ENCODE measurements at regions not wholly inside any gene's neighbourhood (a gene's known extent, or its start where the extent isn't known, plus 50 kb on each side); places are given as distances from the start of the nearest gene placed in this dataset.

DNA sequence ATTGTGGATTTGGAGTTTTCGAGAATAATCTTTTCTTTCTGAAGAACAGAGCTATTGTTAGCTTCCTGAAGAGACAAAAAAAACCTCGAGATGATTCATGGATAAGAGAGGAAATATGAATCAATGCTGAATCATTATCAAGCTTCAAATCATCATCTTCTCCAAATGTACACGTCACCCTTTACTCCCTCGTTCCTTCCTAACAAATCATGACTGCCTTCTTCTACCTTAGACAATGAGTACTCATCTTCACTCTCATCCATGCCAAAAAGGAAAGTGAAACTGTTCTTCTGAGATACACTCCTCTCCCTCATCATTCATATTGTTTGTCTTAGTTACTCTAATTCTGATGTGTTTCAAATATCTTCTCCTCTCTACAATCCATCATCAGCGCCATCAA is 1115.8 kb upstream of the ATXN7L3B start:
- no peaks in the 10 kb centered on the region for H3K36me3 ChIP-seq (ENCODE audit: control insufficient read depth, low read length)
- H3K9me3 ChIP-seq (ENCODE audit: control insufficient read depth, insufficient read depth, low read length) = peaks cover 4% of the 10 kb centered on the region; the same call in 1 of the 2 replicates
- no peaks in the 10 kb centered on the region for H3F3A ChIP-seq (ENCODE audit: control insufficient read depth, insufficient read depth)
- no peak overlapping the region for H3K4me3 ChIP-seq (ENCODE audit: low read length)
- TF ChIP-seq EZH2phosphoT487 (IDR thresholded peaks at IDR 0.05; ENCODE audit: borderline replicate concordance, low read length) = no peak
- TF ChIP-seq, protein P1, sequence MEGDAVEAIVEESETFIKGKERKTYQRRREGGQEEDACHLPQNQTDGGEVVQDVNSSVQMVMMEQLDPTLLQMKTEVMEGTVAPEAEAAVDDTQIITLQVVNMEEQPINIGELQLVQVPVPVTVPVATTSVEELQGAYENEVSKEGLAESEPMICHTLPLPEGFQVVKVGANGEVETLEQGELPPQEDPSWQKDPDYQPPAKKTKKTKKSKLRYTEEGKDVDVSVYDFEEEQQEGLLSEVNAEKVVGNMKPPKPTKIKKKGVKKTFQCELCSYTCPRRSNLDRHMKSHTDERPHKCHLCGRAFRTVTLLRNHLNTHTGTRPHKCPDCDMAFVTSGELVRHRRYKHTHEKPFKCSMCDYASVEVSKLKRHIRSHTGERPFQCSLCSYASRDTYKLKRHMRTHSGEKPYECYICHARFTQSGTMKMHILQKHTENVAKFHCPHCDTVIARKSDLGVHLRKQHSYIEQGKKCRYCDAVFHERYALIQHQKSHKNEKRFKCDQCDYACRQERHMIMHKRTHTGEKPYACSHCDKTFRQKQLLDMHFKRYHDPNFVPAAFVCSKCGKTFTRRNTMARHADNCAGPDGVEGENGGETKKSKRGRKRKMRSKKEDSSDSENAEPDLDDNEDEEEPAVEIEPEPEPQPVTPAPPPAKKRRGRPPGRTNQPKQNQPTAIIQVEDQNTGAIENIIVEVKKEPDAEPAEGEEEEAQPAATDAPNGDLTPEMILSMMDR (IDR thresholded peaks at IDR 0.05; ENCODE audit: low read depth, low read length, poor library complexity, severe bottlenecking) = no peak
- no peak overlapping the region for H3K4me2 ChIP-seq (ENCODE audit: low read length)
- no peaks in the 10 kb centered on the region for H3K4me1 ChIP-seq (ENCODE audit: control insufficient read depth, low read length)
- no peaks in the 10 kb centered on the region for H3K9me2 ChIP-seq (replicated peaks; ENCODE audit: control insufficient read depth, low read length)
- H3K27ac ChIP-seq (ENCODE audit: low read depth, low read length) = no peak overlapping the region
- no peaks in the 10 kb centered on the region for H3K27me3 ChIP-seq (ENCODE audit: control insufficient read depth, low read length)
- no peaks in the 10 kb centered on the region for H4K20me1 ChIP-seq (ENCODE audit: control insufficient read depth, insufficient read depth, low read depth, low read length)
- no peaks in the 10 kb centered on the region for H3K79me2 ChIP-seq (ENCODE audit: control insufficient read depth, low read length)

- H3K79me2 ChIP-seq (ENCODE audit: control insufficient read depth, low read length) = no peaks in the 10 kb centered on the region
- no peak overlapping the region for H3K4me2 ChIP-seq (ENCODE audit: low read length)
- H4K20me1 ChIP-seq (ENCODE audit: control insufficient read depth, insufficient read depth, low read depth, low read length) = no peaks in the 10 kb centered on the region
- H3K36me3 ChIP-seq (ENCODE audit: control insufficient read depth, low read length) = no peaks in the 10 kb centered on the region
- TF ChIP-seq, protein P1 (IDR thresholded peaks at IDR 0.05; ENCODE audit: low read depth, low read length, poor library complexity, severe bottlenecking) = no peak
- no peak for TF ChIP-seq EZH2phosphoT487 (IDR thresholded peaks at IDR 0.05; ENCODE audit: borderline replicate concordance, low read length)
- no peaks in the 10 kb centered on the region for H3F3A ChIP-seq (ENCODE audit: control insufficient read depth, insufficient read depth)
- no peak overlapping the region for H3K4me3 ChIP-seq (ENCODE audit: low read length)
- no peaks in the 10 kb centered on the region for H3K9me2 ChIP-seq (replicated peaks; ENCODE audit: control insufficient read depth, low read length)
- peaks cover 4% of the 10 kb centered on the region; the same call in 1 of the 2 replicates for H3K9me3 ChIP-seq (ENCODE audit: control insufficient read depth, insufficient read depth, low read length)
- no peaks in the 10 kb centered on the region for H3K27me3 ChIP-seq (ENCODE audit: control insufficient read depth, low read length)
- no peak overlapping the region for H3K27ac ChIP-seq (ENCODE audit: low read depth, low read length)
- H3K4me1 ChIP-seq (ENCODE audit: control insufficient read depth, low read length) = no peaks in the 10 kb centered on the region
Observed at GRCh38 chr12:73424484-73424883, 1113.2 kb upstream of the ATXN7L3B start.

DNA sequence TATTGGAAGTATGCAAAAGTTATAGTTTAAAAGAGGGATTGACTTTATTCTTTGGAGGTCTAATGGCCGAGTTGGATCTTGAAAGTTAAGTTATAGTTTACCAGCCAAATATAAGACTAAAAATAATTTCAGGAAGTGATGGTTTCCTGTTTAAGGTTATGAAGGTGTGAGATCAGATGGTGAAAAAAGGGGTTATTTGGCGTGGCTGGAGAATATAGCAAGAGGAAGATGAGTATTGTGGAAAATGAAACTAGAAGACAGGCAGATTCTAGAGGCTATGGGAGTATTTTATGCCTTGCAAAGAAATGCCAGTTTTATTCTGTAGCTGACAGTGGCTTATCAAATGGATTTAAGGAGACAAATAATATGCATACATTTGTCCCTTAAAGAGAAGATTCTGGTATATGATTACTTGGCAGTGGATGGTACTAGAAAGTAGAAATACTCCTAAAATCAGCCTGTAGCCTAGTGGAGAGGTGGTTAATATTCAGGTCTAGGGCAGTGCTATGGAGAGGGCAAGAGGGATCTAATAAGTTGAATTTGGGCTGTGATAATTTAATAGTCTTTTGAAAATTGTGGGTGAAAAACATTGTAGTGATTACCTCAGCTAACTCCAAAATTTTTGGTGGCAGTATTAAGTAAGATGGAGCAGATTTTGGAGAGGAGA is 1091.8 kb upstream of the ATXN7L3B start:
- Histone ChIP-seq H3K9me2 (replicated peaks; ENCODE audit: control insufficient read depth, low read length) (no peaks in the 10 kb centered on the region), H3K4me2 (ENCODE audit: low read length) (no peak overlapping the region)
- TF ChIP-seq, protein P1 (IDR thresholded peaks at IDR 0.05; ENCODE audit: low read depth, low read length, poor library complexity, severe bottlenecking) = no peak
- TF ChIP-seq EZH2phosphoT487 (IDR thresholded peaks at IDR 0.05; ENCODE audit: borderline replicate concordance, low read length) = no peak

More for the DNA sequence above, 1091.8 kb upstream of the ATXN7L3B start:
- no peaks in the 10 kb centered on the region for H3K27me3 ChIP-seq (ENCODE audit: control insufficient read depth, low read length)
- no peaks in the 10 kb centered on the region for H3K36me3 ChIP-seq (ENCODE audit: control insufficient read depth, low read length)
- H3F3A ChIP-seq (ENCODE audit: control insufficient read depth, insufficient read depth) = no peaks in the 10 kb centered on the region
- H3K79me2 ChIP-seq (ENCODE audit: control insufficient read depth, low read length) = no peaks in the 10 kb centered on the region
- no peaks in the 10 kb centered on the region for H3K9me3 ChIP-seq (ENCODE audit: control insufficient read depth, insufficient read depth, low read length)
- no peak overlapping the region for H3K4me3 ChIP-seq (ENCODE audit: low read length)
- H3K27ac ChIP-seq (ENCODE audit: low read depth, low read length) = no peak overlapping the region
- no peaks in the 10 kb centered on the region for H3K4me1 ChIP-seq (ENCODE audit: control insufficient read depth, low read length)
- H4K20me1 ChIP-seq (ENCODE audit: control insufficient read depth, insufficient read depth, low read depth, low read length) = no peaks in the 10 kb centered on the region

All from DOHH2 (cell line).